ENCODE measurements at regions not wholly inside any gene's neighbourhood (a gene's known extent, or its start where the extent isn't known, plus 50 kb on each side); places are given as distances from the start of the nearest gene placed in this dataset.

DNA sequence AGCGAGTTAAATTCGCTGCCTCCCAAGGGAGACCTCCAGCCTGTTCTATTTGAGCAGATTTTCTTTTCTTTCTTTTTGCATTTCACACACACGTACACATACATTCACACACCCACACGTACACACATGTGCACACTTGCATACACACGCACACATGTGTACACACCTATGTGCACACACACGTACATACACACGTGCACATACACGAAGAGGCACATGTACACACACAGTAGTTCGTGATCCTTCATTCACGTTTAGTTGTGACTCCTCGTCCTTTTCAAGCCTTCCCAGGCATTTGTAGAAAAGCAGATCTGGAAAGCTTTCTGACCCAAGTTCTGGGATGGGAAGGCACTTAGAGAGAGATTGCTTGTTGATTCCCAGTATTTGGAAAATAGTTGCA is 290.8 kb upstream of the COBL start:
- no peak for DNase-seq
- Mint-ChIP-seq H3K27me3 (ENCODE audit: insufficient read depth, unreplicated experiment) (no peaks in the 10 kb centered on the region), H3K4me3 (ENCODE audit: unreplicated experiment) (peak overlapping the region; percentile 59), H3K4me1 (ENCODE audit: low read depth, unreplicated experiment) (peaks cover 9% of the 10 kb centered on the region), H3K9me3 (ENCODE audit: unreplicated experiment) (peaks cover 5% of the 10 kb centered on the region), H3K36me3 (ENCODE audit: insufficient read depth, unreplicated experiment) (peaks cover 8% of the 10 kb centered on the region), H3K27ac (ENCODE audit: unreplicated experiment) (peak overlapping the region; percentile 88)
- BruUV-seq (replicated peaks): no TSS peak
- no peak overlapping the region for H3K4me3 ChIP-seq (ENCODE audit: low read depth, low read length)
- CTCF ChIA-PET: no interaction called here
- H3K4me1 ChIP-seq: peaks cover 28% of the 10 kb centered on the region
- intact Hi-C loops (cut with micrococcal nuclease; ENCODE audit: unreplicated experiment): loop anchor here (1.0 to 10.0 kb wide), 9 partner anchors 15 to 1043 kb away; partner anchors contain the start of gene DDC
- H3K27me3 ChIP-seq (replicated peaks; ENCODE audit: control insufficient read depth, insufficient read depth, low read length): no peaks in the 10 kb centered on the region
- H3K36me3 ChIP-seq (ENCODE audit: control insufficient read depth, insufficient read depth, low read length): no peaks in the 10 kb centered on the region
- TF ChIP-seq, protein P1, sequence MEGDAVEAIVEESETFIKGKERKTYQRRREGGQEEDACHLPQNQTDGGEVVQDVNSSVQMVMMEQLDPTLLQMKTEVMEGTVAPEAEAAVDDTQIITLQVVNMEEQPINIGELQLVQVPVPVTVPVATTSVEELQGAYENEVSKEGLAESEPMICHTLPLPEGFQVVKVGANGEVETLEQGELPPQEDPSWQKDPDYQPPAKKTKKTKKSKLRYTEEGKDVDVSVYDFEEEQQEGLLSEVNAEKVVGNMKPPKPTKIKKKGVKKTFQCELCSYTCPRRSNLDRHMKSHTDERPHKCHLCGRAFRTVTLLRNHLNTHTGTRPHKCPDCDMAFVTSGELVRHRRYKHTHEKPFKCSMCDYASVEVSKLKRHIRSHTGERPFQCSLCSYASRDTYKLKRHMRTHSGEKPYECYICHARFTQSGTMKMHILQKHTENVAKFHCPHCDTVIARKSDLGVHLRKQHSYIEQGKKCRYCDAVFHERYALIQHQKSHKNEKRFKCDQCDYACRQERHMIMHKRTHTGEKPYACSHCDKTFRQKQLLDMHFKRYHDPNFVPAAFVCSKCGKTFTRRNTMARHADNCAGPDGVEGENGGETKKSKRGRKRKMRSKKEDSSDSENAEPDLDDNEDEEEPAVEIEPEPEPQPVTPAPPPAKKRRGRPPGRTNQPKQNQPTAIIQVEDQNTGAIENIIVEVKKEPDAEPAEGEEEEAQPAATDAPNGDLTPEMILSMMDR (IDR thresholded peaks at IDR 0.05; ENCODE audit: insufficient read depth in 1 of 2, low read depth in 1 of 2, low read length in 1 of 2, severe bottlenecking in 1 of 2, unreplicated experiment in 1 of 2): no peak
- peaks cover 7% of the 10 kb centered on the region; the same call in 1 of the 2 replicates for H3K9me3 ChIP-seq
- POLR2A ChIA-PET: no interaction called here

DNA sequence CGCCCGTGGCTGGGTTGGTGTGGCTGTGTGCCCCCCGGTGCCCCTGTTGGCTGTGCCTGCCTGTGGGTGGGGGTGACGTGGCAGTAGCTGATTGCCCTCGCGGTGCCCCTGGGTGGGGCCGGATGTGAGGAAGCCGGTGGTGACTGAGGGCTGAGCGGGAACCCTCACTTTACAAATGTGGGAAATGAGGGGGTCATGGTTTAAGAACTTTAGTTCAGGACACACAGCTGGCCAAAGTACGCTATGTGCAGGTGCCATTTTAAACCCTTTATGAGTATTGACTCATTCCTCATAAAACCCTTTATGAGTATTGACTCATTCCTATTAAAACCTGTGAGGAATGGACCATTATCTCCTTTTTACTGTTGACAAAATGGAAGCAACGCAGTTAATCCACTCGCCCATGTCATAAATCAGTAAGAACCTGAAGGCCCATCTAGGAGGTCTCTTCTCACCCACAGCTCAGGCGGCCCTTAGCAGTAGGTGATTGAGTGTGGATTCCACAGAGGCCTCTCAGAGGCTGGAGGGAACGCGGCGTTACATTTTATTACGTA is 290.1 kb upstream of the COBL start:
- H3K27ac Mint-ChIP-seq (ENCODE audit: unreplicated experiment): peak overlapping the region; percentile 88
- Histone ChIP-seq H3K36me3 (ENCODE audit: control insufficient read depth, insufficient read depth, low read length) (no peaks in the 10 kb centered on the region), H3K27me3 (replicated peaks; ENCODE audit: control insufficient read depth, insufficient read depth, low read length) (no peaks in the 10 kb centered on the region), H3K4me3 (ENCODE audit: low read depth, low read length) (no peak overlapping the region), H3K4me1 (peaks cover 28% of the 10 kb centered on the region), H3K9me3 (peaks cover 7% of the 10 kb centered on the region; the same call in 1 of the 2 replicates)
- peak overlapping the region; percentile 59 for H3K4me3 Mint-ChIP-seq (ENCODE audit: unreplicated experiment)
- peaks cover 9% of the 10 kb centered on the region for H3K4me1 Mint-ChIP-seq (ENCODE audit: low read depth, unreplicated experiment)
- intact Hi-C loops (cut with micrococcal nuclease; ENCODE audit: unreplicated experiment): loop anchor here (1.0 to 10.0 kb wide), 10 partner anchors 15 to 1042 kb away; partner anchors contain the start of gene DDC
- H3K27me3 Mint-ChIP-seq (ENCODE audit: insufficient read depth, unreplicated experiment): no peaks in the 10 kb centered on the region
- TF ChIP-seq, protein P1 (IDR thresholded peaks at IDR 0.05; ENCODE audit: insufficient read depth in 1 of 2, low read depth in 1 of 2, low read length in 1 of 2, severe bottlenecking in 1 of 2, unreplicated experiment in 1 of 2): no peak
- POLR2A ChIA-PET: no interaction called here
- BruUV-seq (replicated peaks): no TSS peak
- peaks cover 13% of the 10 kb centered on the region for H3K9me3 Mint-ChIP-seq (ENCODE audit: unreplicated experiment)
- CTCF ChIA-PET: no interaction called here
- H3K36me3 Mint-ChIP-seq (ENCODE audit: insufficient read depth, unreplicated experiment): peaks cover 8% of the 10 kb centered on the region
- DNase-seq: peak; percentile 79 to 94

DNA sequence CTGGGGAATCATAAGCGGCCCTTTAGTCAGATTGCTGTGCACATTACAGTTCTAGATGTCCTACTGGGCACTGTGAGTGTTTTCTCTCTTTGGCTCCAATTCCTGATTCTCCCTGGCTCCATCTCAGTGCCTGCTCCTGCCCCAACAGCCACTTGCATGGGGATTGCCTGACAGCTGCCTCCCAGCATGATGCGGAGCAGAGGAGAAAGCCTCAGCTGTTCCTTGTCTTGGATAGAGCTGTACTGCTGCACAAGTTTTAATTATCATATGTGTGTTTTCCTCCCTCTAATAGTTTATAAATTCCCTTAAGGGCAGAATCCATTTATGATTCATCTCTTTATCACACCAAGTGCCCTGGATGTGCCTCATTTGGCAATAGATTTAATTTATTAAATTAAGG is 285.8 kb upstream of the COBL start:
- Histone ChIP-seq H3K4me1 (peaks cover 16% of the 10 kb centered on the region), H3K36me3 (ENCODE audit: control insufficient read depth, insufficient read depth, low read length) (no peaks in the 10 kb centered on the region), H3K27me3 (replicated peaks; ENCODE audit: control insufficient read depth, insufficient read depth, low read length) (no peaks in the 10 kb centered on the region), H3K4me3 (ENCODE audit: low read depth, low read length) (no peak overlapping the region), H3K9me3 (peaks cover 7% of the 10 kb centered on the region; the same call in 1 of the 2 replicates)
- Mint-ChIP-seq H3K27me3 (ENCODE audit: insufficient read depth, unreplicated experiment) (no peaks in the 10 kb centered on the region), H3K9me3 (ENCODE audit: unreplicated experiment) (peaks cover 42% of the 10 kb centered on the region), H3K4me3 (ENCODE audit: unreplicated experiment) (no peak overlapping the region), H3K27ac (ENCODE audit: unreplicated experiment) (no peak overlapping the region), H3K4me1 (ENCODE audit: low read depth, unreplicated experiment) (peaks cover 6% of the 10 kb centered on the region), H3K36me3 (ENCODE audit: insufficient read depth, unreplicated experiment) (peaks cover 3% of the 10 kb centered on the region)
- DNase-seq: no peak
- intact Hi-C loops (cut with micrococcal nuclease; ENCODE audit: unreplicated experiment): loop anchor here (10.0 kb wide), 3 partner anchors 162 to 1038 kb away; partner anchors contain the start of gene DDC
- TF ChIP-seq, protein P1 (IDR thresholded peaks at IDR 0.05; ENCODE audit: insufficient read depth in 1 of 2, low read depth in 1 of 2, low read length in 1 of 2, severe bottlenecking in 1 of 2, unreplicated experiment in 1 of 2): no peak
- POLR2A ChIA-PET: no interaction called here
- CTCF ChIA-PET: no interaction called here
- no TSS peak for BruUV-seq (replicated peaks)

All from Caco-2 (cell line).